H1 (cell line): ENCODE measurements at regions not wholly inside any gene's neighbourhood (a gene's known extent, or its start where the extent isn't known, plus 50 kb on each side); places are given as distances from the start of the nearest gene placed in this dataset.

Experiments used
- BRCA1 ChIP-seq: IDR thresholded peaks from 2 replicates; pipeline ENCODE4 v1.6.1; 2012; ENCODE audit warnings: low read depth, low read length, improper control_type of control experiment
- CEBPB ChIP-seq: IDR thresholded peaks from 2 replicates; pipeline ENCODE4 v1.6.1; 2012; ENCODE audit warnings: low read depth, low read length
- CHD1 ChIP-seq: IDR thresholded peaks from 2 replicates; pipeline ENCODE4 v1.6.1; 2012; ENCODE audit warnings: low read depth, low read length, improper control_type of control experiment
- CREB1 ChIP-seq: IDR thresholded peaks from 2 replicates; pipeline ENCODE4 v1.6.1; 2012; ENCODE audit warnings: inconsistent platforms
- CTBP2 ChIP-seq: IDR thresholded peaks from 2 replicates; pipeline ENCODE4 v1.7.0; 2011; ENCODE audit warnings: borderline replicate concordance, mild to moderate bottlenecking, moderate library complexity, mixed read lengths, low read length; ENCODE audit not compliant: insufficient read depth, insufficient read length
- EP300 ChIP-seq, 2 experiments: IDR thresholded peaks; 1 replicate in 1 of 2; 2 replicates in 1 of 2; pipeline ENCODE4 v1.6.1; 2011 to 2012; ENCODE audit warnings: low read depth in 2 of 2, low read length in 2 of 2, mild to moderate bottlenecking in 2 of 2, borderline replicate concordance in 1 of 2, inconsistent platforms in 1 of 2, moderate library complexity in 1 of 2
- FOSL1 ChIP-seq: IDR thresholded peaks from 2 replicates; pipeline ENCODE4 v1.6.1; 2011; ENCODE audit warnings: mild to moderate bottlenecking, low read depth, low read length, moderate library complexity; ENCODE audit not compliant: insufficient read depth
- HDAC6 ChIP-seq: IDR thresholded peaks from one replicate; pipeline ENCODE4 v1.7.1; 2012; ENCODE audit warnings: low read depth, mild to moderate bottlenecking, inconsistent platforms, low read length, moderate library complexity
- JUN ChIP-seq: IDR thresholded peaks from 2 replicates; pipeline ENCODE4 v1.6.1; 2011; ENCODE audit warnings: low read depth, mild to moderate bottlenecking, improper control_type of control experiment, low read length
- KDM1A ChIP-seq: fragments of 200-600, 300-600 bp; sonication (generic); IDR thresholded peaks from 2 replicates; pipeline ENCODE4 v1.7.1; 2016; ENCODE audit warnings: mild to moderate bottlenecking, low read length, borderline replicate concordance
- KDM4A ChIP-seq: IDR thresholded peaks from one replicate; pipeline ENCODE4 v1.7.1; 2012; ENCODE audit warnings: low read depth, mild to moderate bottlenecking, moderate library complexity, low read length, inconsistent platforms; ENCODE audit not compliant: severe bottlenecking
- NANOG ChIP-seq: IDR thresholded peaks from 2 replicates; pipeline ENCODE4 v1.6.1; 2011; ENCODE audit warnings: low read length, low read depth, mild to moderate bottlenecking, inconsistent platforms; ENCODE audit not compliant: insufficient read depth, poor library complexity, severe bottlenecking
- NRF1 ChIP-seq: IDR thresholded peaks from 2 replicates; pipeline ENCODE4 v1.6.1; 2011; ENCODE audit warnings: mild to moderate bottlenecking, low read depth, low read length, improper control_type of control experiment
- RBBP5 ChIP-seq: IDR thresholded peaks from 2 replicates; pipeline ENCODE4 v1.7.1; 2012; ENCODE audit warnings: low read depth, mild to moderate bottlenecking, inconsistent platforms, low read length, moderate library complexity, borderline replicate concordance
- SIRT6 ChIP-seq: IDR thresholded peaks from one replicate; pipeline ENCODE4 v1.7.1; 2012; ENCODE audit warnings: low read length, inconsistent platforms
- SP4 ChIP-seq: IDR thresholded peaks from 2 replicates; pipeline ENCODE4 v1.6.1; 2012; ENCODE audit warnings: low read length, inconsistent platforms
- SRF ChIP-seq: IDR thresholded peaks from 2 replicates; pipeline ENCODE4 v1.6.1; 2011; ENCODE audit warnings: mild to moderate bottlenecking, low read depth, low read length, moderate library complexity
- SUZ12 ChIP-seq: fragments of 200-600 bp; sonication (generic); IDR thresholded peaks from 2 replicates; pipeline ENCODE4 v1.6.1; 2012; ENCODE audit warnings: mild to moderate bottlenecking, inconsistent platforms, low read length, moderate library complexity, mixed read lengths
- TAF1 ChIP-seq: IDR thresholded peaks from 2 replicates; pipeline ENCODE4 v1.6.1; 2011; ENCODE audit warnings: mild to moderate bottlenecking, low read depth, low read length
- TAF7 ChIP-seq: optimal IDR thresholded peaks from 2 replicates; pipeline ENCODE3; 2011; ENCODE audit warnings: low read depth, mild to moderate bottlenecking, inconsistent platforms, low read length, moderate library complexity, borderline replicate concordance
- TEAD4 ChIP-seq: IDR thresholded peaks from 2 replicates; pipeline ENCODE4 v1.6.1; 2012; ENCODE audit warnings: low read depth, low read length, inconsistent platforms, mixed read lengths
- TF ChIP-seq, protein P1 (sequence below), 3 experiments: IDR thresholded peaks; 1 replicate in 2 of 3; 2 replicates in 1 of 3; pipeline versions ENCODE4 v1.5.1 to v1.6.1; 2011; ENCODE audit warnings: low read length in 3 of 3, mild to moderate bottlenecking in 3 of 3, inconsistent platforms in 2 of 3, low read depth in 1 of 3, moderate library complexity in 1 of 3; ENCODE audit not compliant: insufficient read depth in 1 of 3; ENCODE audit errors: control extremely low read depth in 1 of 3

DNA sequence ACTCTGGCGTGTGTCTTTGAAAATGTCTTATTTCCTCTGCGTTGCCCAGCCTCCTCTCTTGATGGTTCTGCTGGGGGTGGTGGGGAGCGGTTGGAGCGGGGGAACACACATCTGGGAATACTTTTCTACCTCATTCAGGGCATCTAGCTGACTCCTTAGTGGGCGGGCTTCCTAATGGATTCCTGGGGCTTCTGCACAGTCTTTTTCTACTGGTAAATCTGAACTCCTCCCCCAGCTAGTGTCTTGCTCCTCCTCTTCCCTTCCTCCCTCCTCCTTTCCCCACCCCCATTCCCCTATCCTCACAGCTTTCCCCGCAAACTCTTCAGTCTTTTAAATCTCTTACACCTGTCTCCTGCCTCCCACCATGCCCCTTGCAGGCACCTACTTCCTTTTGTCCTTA, 74.4 kb downstream of the PRL start (continued):
- TF ChIP-seq TEAD4, result 0 out of 2 replicates have a peak, but pooled peaks have one; percentile 6
- no peak for TF ChIP-seq SIRT6
- TF ChIP-seq CEBPB, result no peak
- no peak for TF ChIP-seq KDM4A
- no peak for TF ChIP-seq SUZ12
- no peak for TF ChIP-seq SRF
- no peak for TF ChIP-seq FOSL1
- no peak for TF ChIP-seq HDAC6
- TF ChIP-seq, protein P1, sequence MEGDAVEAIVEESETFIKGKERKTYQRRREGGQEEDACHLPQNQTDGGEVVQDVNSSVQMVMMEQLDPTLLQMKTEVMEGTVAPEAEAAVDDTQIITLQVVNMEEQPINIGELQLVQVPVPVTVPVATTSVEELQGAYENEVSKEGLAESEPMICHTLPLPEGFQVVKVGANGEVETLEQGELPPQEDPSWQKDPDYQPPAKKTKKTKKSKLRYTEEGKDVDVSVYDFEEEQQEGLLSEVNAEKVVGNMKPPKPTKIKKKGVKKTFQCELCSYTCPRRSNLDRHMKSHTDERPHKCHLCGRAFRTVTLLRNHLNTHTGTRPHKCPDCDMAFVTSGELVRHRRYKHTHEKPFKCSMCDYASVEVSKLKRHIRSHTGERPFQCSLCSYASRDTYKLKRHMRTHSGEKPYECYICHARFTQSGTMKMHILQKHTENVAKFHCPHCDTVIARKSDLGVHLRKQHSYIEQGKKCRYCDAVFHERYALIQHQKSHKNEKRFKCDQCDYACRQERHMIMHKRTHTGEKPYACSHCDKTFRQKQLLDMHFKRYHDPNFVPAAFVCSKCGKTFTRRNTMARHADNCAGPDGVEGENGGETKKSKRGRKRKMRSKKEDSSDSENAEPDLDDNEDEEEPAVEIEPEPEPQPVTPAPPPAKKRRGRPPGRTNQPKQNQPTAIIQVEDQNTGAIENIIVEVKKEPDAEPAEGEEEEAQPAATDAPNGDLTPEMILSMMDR (IDR thresholded peaks at IDR 0.05; ENCODE audit: control extremely low read depth in 1 of 3, insufficient read depth in 1 of 3, low read depth in 1 of 3, low read length in 3 of 3), result no peak
- TF ChIP-seq CREB1, result no peak
- TF ChIP-seq CHD1, result no peak
- no peak for TF ChIP-seq NRF1
- peak; percentile 61; the same call in 1 of the 2 replicates for TF ChIP-seq TAF1
- TF ChIP-seq TAF7, result no peak
- no peak for TF ChIP-seq CTBP2
- TF ChIP-seq SP4, result no peak
- TF ChIP-seq NANOG, result no peak
- TF ChIP-seq KDM1A, result no peak
- TF ChIP-seq RBBP5, result no peak
- peak in 1 of 2 experiments; percentile 33; a peak in 1 of 3 replicates for TF ChIP-seq EP300 (IDR thresholded peaks at IDR 0.05; ENCODE audit: borderline replicate concordance in 1 of 2, low read depth in 2 of 2, low read length in 2 of 2)
- no peak for TF ChIP-seq BRCA1
- TF ChIP-seq JUN, result no peak
- TF ChIP-seq, all 59 proteins: peak for 10
